HG03045 (cell line): ENCODE measurements at regions not wholly inside any gene's neighbourhood (a gene's known extent, or its start where the extent isn't known, plus 50 kb on each side); places are given as distances from the start of the nearest gene placed in this dataset.
"Not testable (repeated sequence)": the region's sequence is repeated elsewhere in the genome, so short reads cannot be mapped to it uniquely, and the experiment has no call there.

Source experiments
- ATAC-seq: cut with Tn5 transposase; IDR thresholded peaks from one replicate; pipeline ENCODE4 v1.9.1; 2021; ENCODE audit warnings: mild to moderate bottlenecking, moderate library complexity; ENCODE audit not compliant: unreplicated experiment

- ATAC-seq, result not testable (repeated sequence)
Observed at GRCh38 chr7:106530183-106530582, 130.8 kb downstream of the CCDC71L start.

DNA sequence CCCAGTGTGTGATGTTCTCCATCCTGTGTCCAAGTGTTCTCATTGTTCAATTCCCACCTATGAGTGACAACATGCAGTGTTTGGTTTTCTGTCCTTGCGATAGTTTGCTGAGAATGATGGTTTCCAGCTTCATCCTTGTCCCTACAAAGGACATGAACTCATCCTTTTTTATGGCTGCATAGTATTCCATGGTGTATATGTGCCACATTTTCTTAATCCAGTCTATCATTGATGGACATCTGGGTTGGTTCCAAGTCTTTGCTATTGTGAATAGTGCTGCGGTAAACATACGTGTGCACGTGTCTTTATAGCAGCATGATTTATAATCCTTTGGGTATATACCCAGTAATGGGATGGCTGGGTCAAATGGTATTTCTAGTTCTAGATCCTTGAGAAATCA lies 134.3 kb downstream of the CCDC71L start:
- ATAC-seq, result not testable (repeated sequence)

DNA sequence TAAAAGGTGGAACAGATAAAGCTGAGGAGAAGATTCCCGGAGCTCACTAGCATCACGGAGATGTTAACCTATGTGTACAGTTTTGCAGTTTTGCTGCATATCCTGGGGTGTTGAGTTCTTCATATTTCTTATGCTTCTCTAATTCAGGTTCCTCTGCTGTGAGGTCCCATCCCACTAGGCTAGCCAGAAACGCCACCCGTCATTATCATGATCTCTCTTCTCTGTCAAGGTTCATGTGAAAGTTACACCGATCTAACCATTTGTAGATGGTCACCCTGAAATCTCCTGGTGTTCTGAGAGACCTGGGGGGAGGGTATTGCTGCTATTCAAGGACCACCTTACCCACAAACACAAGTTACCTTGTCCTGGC lies 136.3 kb downstream of the CCDC71L start:
- ATAC-seq, result no peak

GRCh38 chr7:106523482-106523881 lies 137.5 kb downstream of the CCDC71L start:
- no peak for ATAC-seq

DNA sequence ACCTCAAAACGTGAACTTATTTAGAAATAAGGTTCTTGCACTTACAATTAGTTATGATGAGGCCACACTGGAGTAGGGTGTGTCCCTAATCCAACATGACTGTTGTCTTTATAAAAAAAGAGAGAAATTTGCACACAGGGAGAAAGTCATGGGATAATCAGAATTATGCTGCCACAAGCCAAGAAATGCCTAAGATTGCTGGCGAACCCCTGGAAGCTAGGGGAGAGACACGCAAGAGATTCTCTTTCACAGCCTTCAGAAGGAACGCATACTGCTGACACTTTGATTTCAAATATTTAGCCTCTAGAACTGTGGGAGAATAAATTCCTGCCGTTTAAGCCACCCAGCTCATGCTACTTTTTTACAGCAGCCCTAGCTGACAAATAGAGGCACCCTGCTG lies 138.3 kb downstream of the CCDC71L start:
- no peak for ATAC-seq

DNA sequence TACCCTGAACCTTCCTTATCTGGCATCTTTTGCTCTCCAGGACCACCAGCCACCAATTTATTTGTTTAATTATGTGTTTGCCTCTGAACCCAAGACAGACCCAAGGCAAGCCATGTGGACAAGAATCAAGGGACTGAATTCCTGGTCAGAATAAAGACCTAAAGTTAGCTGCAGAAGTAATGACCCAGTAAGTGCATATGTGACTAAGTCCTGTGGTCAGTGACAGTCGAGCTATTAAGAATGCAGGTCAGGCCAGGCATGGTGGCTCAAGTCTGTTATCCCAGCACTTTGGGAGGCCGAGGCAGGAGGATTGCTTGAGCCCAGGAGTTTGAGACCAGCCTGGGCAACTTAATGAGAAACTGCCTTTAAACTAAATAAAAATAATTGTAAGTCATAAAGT lies 139.4 kb downstream of the CCDC71L start:
- ATAC-seq, result no peak

- ATAC-seq, result no peak
Observed at GRCh38 chr7:106520962-106521514, 139.9 kb downstream of the CCDC71L start.

DNA sequence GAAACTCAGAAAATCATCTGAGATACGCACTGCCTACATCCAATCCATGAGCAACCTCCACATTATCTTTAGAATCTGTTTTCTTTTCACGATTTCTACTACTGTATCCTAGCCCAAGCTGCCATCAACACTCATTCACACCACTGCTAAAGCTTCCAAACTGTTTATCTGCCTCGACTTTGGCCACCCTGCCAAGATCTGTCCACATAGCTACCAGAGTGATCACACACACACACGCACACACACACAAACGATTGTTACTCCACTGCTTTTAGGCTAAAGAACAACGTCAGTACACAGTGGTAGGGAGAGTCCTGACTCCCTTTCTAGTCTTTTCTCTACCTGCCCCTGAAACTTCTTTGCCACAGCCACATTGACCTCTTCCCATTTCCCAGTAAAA lies 142.0 kb downstream of the CCDC71L start:
- no peak for ATAC-seq

DNA sequence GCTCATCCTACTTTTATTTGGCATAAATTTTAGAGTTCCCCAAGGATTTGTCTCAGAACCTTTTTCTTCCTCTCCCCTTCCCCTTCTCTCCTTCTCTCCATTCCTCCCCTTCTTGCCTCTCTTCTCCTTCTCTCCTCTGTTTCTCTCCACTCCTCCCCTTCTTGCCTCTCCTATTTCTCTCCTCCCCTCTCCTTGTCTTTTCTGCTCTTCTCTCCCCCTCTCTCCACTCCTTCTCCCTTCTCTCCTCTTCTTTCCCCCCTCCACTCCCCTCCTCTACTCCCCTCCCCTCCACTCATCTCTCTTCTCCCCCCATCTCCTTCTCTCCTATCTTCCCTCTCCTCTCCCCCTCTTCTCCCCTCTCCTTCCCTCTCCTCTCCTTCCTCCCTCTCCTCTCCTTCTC lies 142.7 kb downstream of the CCDC71L start:
- ATAC-seq, result no peak

- ATAC-seq, result no peak
Observed at GRCh38 chr7:106517508-106517907, 143.4 kb downstream of the CCDC71L start.

DNA sequence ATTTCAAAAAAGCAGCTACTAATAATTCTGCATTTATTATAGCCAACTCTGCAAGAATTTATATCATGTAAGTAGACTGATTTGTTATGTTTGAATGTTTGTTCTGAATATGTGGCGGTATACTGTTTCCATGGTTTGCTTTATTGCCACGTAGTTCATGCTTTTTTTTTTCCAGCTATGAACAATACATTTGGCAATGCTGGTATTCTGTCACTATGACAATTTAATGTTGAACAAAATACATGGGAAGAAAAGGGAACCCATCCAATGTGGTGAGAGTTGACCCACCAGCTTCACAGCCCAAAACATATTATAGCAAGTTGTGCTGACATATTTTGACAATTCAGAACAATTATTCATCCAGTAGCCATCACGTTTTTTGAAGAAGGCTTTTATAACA lies 145.6 kb downstream of the CCDC71L start:
- no peak for ATAC-seq

DNA sequence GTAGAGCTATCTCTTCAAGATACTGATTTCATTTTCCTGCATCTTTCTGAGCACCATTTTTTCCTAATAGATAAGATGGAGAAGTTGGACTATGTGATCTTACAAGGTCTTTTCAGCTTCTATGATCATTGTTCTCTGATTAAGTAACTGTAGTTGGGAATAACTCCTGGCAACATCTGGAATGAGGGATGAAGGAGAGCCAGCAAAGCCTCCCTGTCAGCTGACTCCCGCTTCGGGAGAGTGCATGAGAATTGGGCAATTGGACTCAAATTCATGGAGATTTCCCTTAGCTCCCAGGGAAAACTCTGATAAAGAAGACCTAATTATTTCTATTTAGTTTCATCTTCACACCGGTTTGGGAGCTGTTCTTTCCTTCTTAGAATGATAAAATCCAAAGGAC lies 146.1 kb downstream of the CCDC71L start:
- no peak for ATAC-seq

GRCh38 chr7:106512217-106512616 lies 148.7 kb downstream of the CCDC71L start:
- no peak for ATAC-seq

DNA sequence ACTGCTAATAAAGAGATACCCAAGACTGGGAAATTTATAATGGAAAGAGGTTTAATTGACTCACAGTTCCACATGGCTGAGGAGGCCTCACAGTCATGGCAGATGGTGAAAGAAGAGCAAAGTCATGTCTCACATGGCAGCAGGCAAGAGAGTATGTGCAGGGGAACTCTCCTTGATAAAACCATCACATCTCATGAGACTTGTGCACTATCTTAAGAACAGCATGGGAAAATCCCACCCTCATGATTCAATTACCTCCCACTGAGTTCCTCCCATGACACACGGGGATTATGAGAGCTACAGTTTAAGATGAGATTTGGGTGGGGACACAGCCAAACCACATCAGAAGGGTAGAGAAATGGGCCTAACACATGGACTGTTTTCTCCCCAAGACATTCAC lies 156.3 kb downstream of the CCDC71L start:
- no peak for ATAC-seq

GRCh38 chr7:106504207-106504606 lies 156.8 kb downstream of the CCDC71L start:
- no peak for ATAC-seq

DNA sequence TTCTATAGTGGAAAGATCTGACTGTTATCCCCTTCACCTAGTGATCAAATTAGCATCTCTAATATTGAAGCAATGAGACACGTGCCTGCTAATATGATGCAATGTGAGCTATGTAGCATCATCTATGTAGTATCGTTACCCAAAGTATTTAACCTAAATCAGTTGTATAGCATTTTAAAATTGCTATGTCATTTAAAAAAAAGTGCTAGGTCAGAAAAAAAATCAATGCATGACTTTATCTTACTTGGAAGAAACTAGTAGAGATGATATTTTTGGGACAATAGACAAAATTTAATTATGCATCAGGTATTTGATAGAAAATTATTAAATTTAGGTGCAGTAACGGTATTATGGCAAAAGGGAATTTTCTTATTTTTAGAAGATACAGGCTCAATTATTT lies 157.3 kb downstream of the CCDC71L start:
- ATAC-seq, result no peak

GRCh38 chr7:106501605-106502580 lies 159.1 kb downstream of the CCDC71L start:
- ATAC-seq, result no peak

- no peak for ATAC-seq
Observed at GRCh38 chr7:106499897-106500296, 161.1 kb downstream of the CCDC71L start.

DNA sequence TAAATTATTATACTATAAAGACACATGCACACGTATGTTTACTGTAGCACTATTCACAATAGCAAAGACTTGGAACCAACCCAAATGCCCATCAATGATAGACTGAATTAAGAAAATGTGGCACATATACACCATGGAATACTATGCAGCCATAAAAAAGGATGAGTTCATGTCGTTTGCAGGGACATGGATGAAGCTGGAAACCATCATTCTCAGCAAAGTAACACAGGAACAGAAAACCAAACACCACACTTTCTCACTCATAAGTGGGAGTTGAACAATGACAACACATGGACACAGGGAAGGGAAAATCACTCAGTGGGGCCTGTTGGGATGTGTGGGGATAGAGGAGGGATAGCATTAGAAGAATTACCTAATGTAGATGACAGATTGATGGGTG lies 163.0 kb downstream of the CCDC71L start:
- ATAC-seq, result not testable (repeated sequence)

- no peak for ATAC-seq
Observed at GRCh38 chr7:106493041-106493731, 167.8 kb downstream of the CCDC71L start.

DNA sequence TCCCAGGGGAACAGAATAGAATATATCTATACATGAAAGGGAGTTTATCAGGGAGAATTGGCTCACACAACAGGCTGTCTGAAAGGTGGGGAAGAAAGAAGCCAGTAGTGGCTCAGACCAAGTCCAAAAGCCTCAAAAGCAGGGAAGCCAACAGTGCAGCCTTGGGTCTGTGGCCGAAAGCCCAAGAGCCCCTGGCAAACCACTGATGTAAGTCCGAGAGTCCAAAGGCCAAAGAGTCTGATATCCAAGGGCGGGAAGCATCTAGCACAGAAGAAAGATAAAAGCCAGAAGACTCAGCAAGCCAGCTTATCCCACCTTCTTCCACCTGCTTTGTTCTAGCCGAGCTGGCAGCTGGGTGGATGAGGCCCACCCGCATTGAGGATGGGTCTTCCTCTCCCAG lies 172.5 kb downstream of the CCDC71L start:
- no peak for ATAC-seq

DNA sequence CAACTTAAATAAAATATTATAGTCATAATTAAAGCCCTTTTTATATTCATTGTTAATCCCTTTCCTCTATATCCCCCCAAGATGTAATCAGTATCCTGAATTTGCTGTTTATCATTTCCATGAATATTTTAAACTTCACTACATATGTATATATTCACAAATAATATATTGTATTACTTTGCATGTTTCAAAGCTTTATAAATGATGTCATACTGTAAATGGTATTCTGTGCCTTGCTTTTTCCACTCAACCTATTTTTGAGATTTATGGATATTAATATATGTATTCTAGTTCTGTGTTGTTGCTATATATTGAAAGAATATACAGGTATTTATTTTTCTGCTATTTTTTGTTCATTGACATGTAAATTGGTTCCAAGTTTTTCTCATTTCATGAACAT lies 173.1 kb downstream of the CCDC71L start:
- ATAC-seq, result no peak
